Panc1 (cell line): ENCODE measurements at regions not wholly inside any gene's neighbourhood (a gene's known extent, or its start where the extent isn't known, plus 50 kb on each side); places are given as distances from the start of the nearest gene placed in this dataset.

Experiments used
- ATAC-seq: fragments of 200-7000 bp; cut with Tn5 transposase; 2 replicates; pipeline ENCODE4 v1.9.1; 2020; ENCODE audit warnings: mild to moderate bottlenecking, moderate library complexity
- BruUV-seq: library from RNA; stranded (reverse); fragments of 400-500 nt; replicated peaks from 2 replicates; lab custom pipeline; 2021; lab: Mats Ljungman, UMichigan
- CTCF ChIA-PET: fragments of 300-600 bp; sonication (Branson Sonifier 250); formaldehyde crosslinking; loops from one replicate; lab custom pipeline; 2022; ENCODE audit warnings: antibody characterized with exemption; lab: Charles Lee
- POLR2A ChIA-PET: fragments of 300-600 bp; sonication (Branson Sonifier 250); formaldehyde crosslinking; loops from one replicate; lab custom pipeline; 2022; ENCODE audit warnings: antibody characterized with exemption; lab: Charles Lee
- DNase-seq: peaks from one replicate; pipeline ENCODE4 v3.0.0-alpha.2; 2010; ENCODE audit warnings: low read depth, low spot score
- H3K27ac ChIP-seq: 2 replicates; pipeline ENCODE4 v1.5.1; 2011; ENCODE audit warnings: mild to moderate bottlenecking, low read length, inconsistent platforms
- H3K27me3 ChIP-seq: fragments of 200-500 bp; sonication (Bioruptor generic); 2 replicates; pipeline ENCODE4 v1.6.0; 2014; ENCODE audit warnings: low read length, inconsistent platforms; ENCODE audit not compliant: control insufficient read depth, insufficient read depth
- H3K36me3 ChIP-seq: fragments of 200-500 bp; sonication (Bioruptor generic); 2 replicates; pipeline ENCODE4 v1.5.1; 2014; ENCODE audit warnings: inconsistent platforms, mild to moderate bottlenecking, low read length, moderate library complexity; ENCODE audit not compliant: control insufficient read depth, insufficient read depth
- H3K4me1 ChIP-seq: 2 replicates; pipeline ENCODE4 v1.5.1; 2011; ENCODE audit warnings: inconsistent platforms, mild to moderate bottlenecking, low read length, moderate library complexity; ENCODE audit not compliant: control insufficient read depth, insufficient read depth
- H3K4me3 ChIP-seq, 2 experiments: 2 replicates each; pipeline ENCODE4 v1.5.1; 2011 to 2012; ENCODE audit warnings: low read depth in 2 of 2, low read length in 2 of 2, mild to moderate bottlenecking in 2 of 2, inconsistent platforms in 1 of 2, moderate library complexity in 1 of 2
- H3K9me3 ChIP-seq: fragments of 200-500 bp; sonication (Bioruptor generic); 2 replicates; pipeline ENCODE4 v1.5.1; 2014; ENCODE audit warnings: low read depth, mild to moderate bottlenecking, inconsistent platforms, low read length, moderate library complexity; ENCODE audit not compliant: control insufficient read depth, insufficient read depth
- CTCF ChIP-seq: fragments of 450-650 bp; IDR thresholded peaks from 2 replicates; pipeline ENCODE4 v1.5.1; 2017; ENCODE audit warnings: mild to moderate bottlenecking
- POLR2AphosphoS5 ChIP-seq: IDR thresholded peaks from 2 replicates; pipeline ENCODE4 v1.6.1; 2012; ENCODE audit warnings: mild to moderate bottlenecking, low read depth, low read length, moderate library complexity
- REST ChIP-seq, 2 experiments: IDR thresholded peaks; 2 replicates each; pipeline ENCODE4 v1.6.1; 2011 to 2012; ENCODE audit warnings: low read depth in 2 of 2, control low read depth in 1 of 2, low read length in 1 of 2, mild to moderate bottlenecking in 1 of 2, moderate library complexity in 1 of 2; ENCODE audit not compliant: insufficient read depth in 1 of 2
- SIN3A ChIP-seq: IDR thresholded peaks from 2 replicates; pipeline ENCODE4 v1.6.1; 2012; ENCODE audit warnings: low read depth, mild to moderate bottlenecking, low read length, moderate library complexity, borderline replicate concordance; ENCODE audit not compliant: insufficient read depth
- TCF7L2 ChIP-seq: IDR thresholded peaks from 2 replicates; pipeline ENCODE4 v1.6.1; 2011; ENCODE audit warnings: mild to moderate bottlenecking, low read depth, low read length, inconsistent platforms
- in situ Hi-C: cut with HindIII; loops from 2 replicates; pipeline ENCODE4 v1.10.0; 2016; ENCODE audit warnings: low sequenced_read_pairs, low pct_unique_long_range_greater_than_20kb
- intact Hi-C: fragments of 100-400 bp; cut with micrococcal nuclease; formaldehyde crosslinking; loops from one replicate; pipeline ENCODE4 v1.10.0; 2022; ENCODE audit not compliant: unreplicated experiment

GRCh38 chr2:61764035-61764800 lies 89.6 kb downstream of the FAM161A start:
- intact Hi-C loops (no loop called here), in situ Hi-C loops (no loop called here)
- Histone ChIP-seq H3K9me3 (no peaks in the 10 kb centered on the region), H3K36me3 (no peaks in the 10 kb centered on the region; the same call in 1 of the 2 replicates), H3K4me1 (peaks cover 13% of the 10 kb centered on the region; the same call in 1 of the 2 replicates), H3K27me3 (no peaks in the 10 kb centered on the region), H3K4me3 (peak overlapping the region; percentile 77 to 86), H3K27ac (peak overlapping the region; percentile 99)
- BruUV-seq = no TSS peak
- DNase-seq = peak; percentile 95
- ChIA-PET POLR2A (interaction anchor here (0.6 kb wide), 1 partner anchor 109 kb away, joined by 5 read pairs; no protein-coding TSS in a partner anchor), CTCF (interaction anchor here (0.7 kb wide), 1 partner anchor 94 kb away, joined by 3 read pairs; no protein-coding TSS in a partner anchor)
- ATAC-seq = peak; percentile 99
- TF ChIP-seq CTCF (no peak), POLR2AphosphoS5 (peak; percentile 81), SIN3A (peak; percentile 60; the same call in 1 of the 2 replicates), REST (IDR thresholded peaks at IDR 0.05; ENCODE audit: insufficient read depth in 1 of 2, low read depth in 2 of 2, low read length in 1 of 2) (no peak), TCF7L2 (peak; percentile 76)

- peak; percentile 48 for TF ChIP-seq CTCF
- TF ChIP-seq POLR2AphosphoS5 = 0 out of 2 replicates have a peak, but pooled peaks have one; percentile 1
- TF ChIP-seq SIN3A = no peak
- in situ Hi-C loops = no loop called here
- ATAC-seq = peak; percentile 81
- DNase-seq = peak; percentile 85
- Histone ChIP-seq H3K9me3 (no peaks in the 10 kb centered on the region), H3K27me3 (no peaks in the 10 kb centered on the region), H3K36me3 (no peaks in the 10 kb centered on the region; the same call in 1 of the 2 replicates), H3K4me1 (peaks cover 13% of the 10 kb centered on the region; the same call in 1 of the 2 replicates), H3K27ac (peak overlapping the region; percentile 99), H3K4me3 (peak overlapping the region; percentile 71 to 86)
- BruUV-seq = TSS peak; percentile 96
- ChIA-PET POLR2A (no interaction called here), CTCF (no interaction called here)
- intact Hi-C loops = no loop called here
Observed at GRCh38 chr2:61763605-61764034, 90.2 kb downstream of the FAM161A start.
